Peyer's patch (tissue), 4 donors: ENCODE measurements at regions not wholly inside any gene's neighbourhood (a gene's known extent, or its start where the extent isn't known, plus 50 kb on each side); places are given as distances from the start of the nearest gene placed in this dataset.
"Not testable (repeated sequence)": the region's sequence is repeated elsewhere in the genome, so short reads cannot be mapped to it uniquely, and the experiment has no call there.

Source experiments
- POLR2A ChIP-seq, 2 donors: fragments of 450-650 bp; IDR thresholded peaks; one replicate each; pipeline ENCODE4 v1.5.1; 2017; ENCODE audit warnings: antibody characterized with exemption in 2 of 2, mild to moderate bottlenecking in 2 of 2, moderate library complexity in 2 of 2
- TF ChIP-seq, protein P1 (sequence below), 6 experiments: fragments of 450-650 bp in 4 of 6; fragments of 200-600 bp in 2 of 6; sonication (generic) in 1 of 6; IDR thresholded peaks; one replicate each; pipeline ENCODE4 v1.5.1; 2017 to 2019; ENCODE audit warnings: antibody characterized with exemption in 6 of 6, mild to moderate bottlenecking in 3 of 6, moderate library complexity in 1 of 6

DNA sequence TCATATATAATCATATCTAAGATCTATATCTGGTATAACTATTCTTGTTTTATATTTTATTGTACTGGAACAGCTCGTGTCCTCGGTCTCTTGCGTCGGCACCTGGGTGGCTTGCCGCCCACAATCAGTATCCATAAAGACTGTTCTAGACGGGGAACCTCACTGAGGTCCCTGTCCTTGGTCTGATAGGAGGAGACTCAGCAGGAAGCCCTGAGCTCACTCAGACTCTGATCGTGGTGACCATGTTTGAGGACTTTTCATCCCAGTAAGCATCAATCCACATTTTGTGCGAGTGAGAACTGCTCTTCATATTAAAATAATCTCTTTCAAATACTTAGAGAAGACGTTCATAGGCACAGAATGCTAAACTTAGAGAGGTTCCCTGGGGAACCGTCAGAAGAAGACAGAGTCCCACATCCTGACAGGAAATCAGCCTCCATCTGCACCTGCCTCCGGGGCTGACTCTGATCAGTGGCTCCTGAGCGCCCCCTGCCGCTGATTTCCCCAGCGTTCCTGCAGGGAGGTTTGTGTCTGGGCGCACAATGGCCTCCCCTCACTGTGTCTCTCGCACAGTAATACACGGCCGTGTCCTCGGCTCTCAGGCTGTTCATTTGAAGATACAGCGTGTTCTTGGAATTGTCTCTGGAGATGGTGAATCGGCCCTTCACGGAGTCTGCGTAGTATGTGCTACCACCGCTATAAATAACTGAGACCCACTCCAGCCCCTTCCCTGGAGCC lies 1065.9 kb downstream of the TMEM121 start:
- not testable (repeated sequence) for TF ChIP-seq POLR2A (IDR thresholded peaks at IDR 0.05)
- TF ChIP-seq, protein P1, sequence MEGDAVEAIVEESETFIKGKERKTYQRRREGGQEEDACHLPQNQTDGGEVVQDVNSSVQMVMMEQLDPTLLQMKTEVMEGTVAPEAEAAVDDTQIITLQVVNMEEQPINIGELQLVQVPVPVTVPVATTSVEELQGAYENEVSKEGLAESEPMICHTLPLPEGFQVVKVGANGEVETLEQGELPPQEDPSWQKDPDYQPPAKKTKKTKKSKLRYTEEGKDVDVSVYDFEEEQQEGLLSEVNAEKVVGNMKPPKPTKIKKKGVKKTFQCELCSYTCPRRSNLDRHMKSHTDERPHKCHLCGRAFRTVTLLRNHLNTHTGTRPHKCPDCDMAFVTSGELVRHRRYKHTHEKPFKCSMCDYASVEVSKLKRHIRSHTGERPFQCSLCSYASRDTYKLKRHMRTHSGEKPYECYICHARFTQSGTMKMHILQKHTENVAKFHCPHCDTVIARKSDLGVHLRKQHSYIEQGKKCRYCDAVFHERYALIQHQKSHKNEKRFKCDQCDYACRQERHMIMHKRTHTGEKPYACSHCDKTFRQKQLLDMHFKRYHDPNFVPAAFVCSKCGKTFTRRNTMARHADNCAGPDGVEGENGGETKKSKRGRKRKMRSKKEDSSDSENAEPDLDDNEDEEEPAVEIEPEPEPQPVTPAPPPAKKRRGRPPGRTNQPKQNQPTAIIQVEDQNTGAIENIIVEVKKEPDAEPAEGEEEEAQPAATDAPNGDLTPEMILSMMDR (IDR thresholded peaks at IDR 0.05) = peak in 2 of 6 experiments; percentile 17 to 27
